Esophagus (tissue), 2 donors: ENCODE measurements at regions not wholly inside any gene's neighbourhood (a gene's known extent, or its start where the extent isn't known, plus 50 kb on each side); places are given as distances from the start of the nearest gene placed in this dataset.

Source experiments
- H3K27ac ChIP-seq, 2 donors: one replicate each; pipeline ENCODE4 v1.5.1; 2013; ENCODE audit warnings: low read depth in 2 of 2, mild to moderate bottlenecking in 2 of 2, inconsistent platforms in 1 of 2, low read length in 1 of 2, moderate library complexity in 1 of 2
- H3K27me3 ChIP-seq, 2 donors: one replicate each; pipeline ENCODE4 v1.6.1; 2013; ENCODE audit warnings: low read length in 2 of 2, control low read depth in 1 of 2, mild to moderate bottlenecking in 1 of 2; ENCODE audit not compliant: insufficient read depth in 2 of 2, control insufficient read depth in 1 of 2
- H3K36me3 ChIP-seq, 2 donors: one replicate each; pipeline ENCODE4 v1.6.1; 2013; ENCODE audit warnings: low read length in 1 of 2; ENCODE audit not compliant: control insufficient read depth in 2 of 2, insufficient read depth in 2 of 2
- H3K4me1 ChIP-seq, 2 donors: one replicate each; pipeline ENCODE4 v1.6.1; 2013; ENCODE audit warnings: low read length in 1 of 2; ENCODE audit not compliant: control insufficient read depth in 2 of 2, insufficient read depth in 2 of 2
- H3K4me3 ChIP-seq, 2 donors: one replicate each; pipeline ENCODE4 v1.5.1; 2013; ENCODE audit warnings: low read length in 2 of 2, mild to moderate bottlenecking in 2 of 2, low read depth in 1 of 2, moderate library complexity in 1 of 2
- H3K9me3 ChIP-seq, 2 donors: one replicate each; pipeline ENCODE4 v1.6.1; 2013; ENCODE audit warnings: mild to moderate bottlenecking in 2 of 2, low read depth in 1 of 2, low read length in 1 of 2, moderate library complexity in 1 of 2; ENCODE audit not compliant: control insufficient read depth in 2 of 2, insufficient read depth in 1 of 2
- WGBS, 2 donors: extraction: QIAGEN DNeasy Blood & Tissue Kit; methylation state at CpG; one replicate each; pipeline ENCODE4 v1.1.7; 2013; 5-methylcytosine and 5-hydroxymethylcytosine counted together
- donor health status: healthy with polysubstance abuse.
- donor health status: Bipolar disorder and iron deficiency.

- H3K4me3 ChIP-seq: no peak overlapping the region
- no peaks in the 10 kb centered on the region for H3K9me3 ChIP-seq
- H3K4me1 ChIP-seq: no peaks in the 10 kb centered on the region
- 63 to 64% methylated on average over 5 of the region's 5 CpGs for WGBS, 2 donors
- H3K36me3 ChIP-seq: no peaks in the 10 kb centered on the region
- no peak overlapping the region for H3K27ac ChIP-seq
- H3K27me3 ChIP-seq: no peaks in the 10 kb centered on the region
Observed at GRCh38 chr6:131418441-131418840, 154.6 kb upstream of the ARG1 start.

GRCh38 chr6:131419702-131420101 lies 153.3 kb upstream of the ARG1 start:
- no peaks in the 10 kb centered on the region for H3K9me3 ChIP-seq
- 17 to 28% methylated on average over 1 of the region's 1 CpG for WGBS, 2 donors
- H3K4me1 ChIP-seq: no peaks in the 10 kb centered on the region
- no peaks in the 10 kb centered on the region for H3K36me3 ChIP-seq
- no peak overlapping the region for H3K27ac ChIP-seq
- no peaks in the 10 kb centered on the region for H3K27me3 ChIP-seq
- no peak overlapping the region for H3K4me3 ChIP-seq

- Histone ChIP-seq H3K9me3 (no peaks in the 10 kb centered on the region), H3K27me3 (no peaks in the 10 kb centered on the region), H3K4me3 (no peak overlapping the region), H3K4me1 (no peaks in the 10 kb centered on the region), H3K27ac (no peak overlapping the region), H3K36me3 (no peaks in the 10 kb centered on the region)
Observed at GRCh38 chr6:131424016-131424415, 149.0 kb upstream of the ARG1 start.

- no peaks in the 10 kb centered on the region for H3K36me3 ChIP-seq
- H3K4me3 ChIP-seq: no peak overlapping the region
- no peaks in the 10 kb centered on the region for H3K27me3 ChIP-seq
- no peaks in the 10 kb centered on the region for H3K9me3 ChIP-seq
- H3K4me1 ChIP-seq: no peaks in the 10 kb centered on the region
- no peak overlapping the region for H3K27ac ChIP-seq
- 76% methylated on average over 4 of the region's 4 CpGs for WGBS, 2 donors
Observed at GRCh38 chr6:131424475-131424874, 148.6 kb upstream of the ARG1 start.

- no peaks in the 10 kb centered on the region for H3K27me3 ChIP-seq
- WGBS, 2 donors: 51% methylated on average over 5 of the region's 5 CpGs
Observed at GRCh38 chr6:131427434-131428058, 145.5 kb upstream of the ARG1 start.

DNA sequence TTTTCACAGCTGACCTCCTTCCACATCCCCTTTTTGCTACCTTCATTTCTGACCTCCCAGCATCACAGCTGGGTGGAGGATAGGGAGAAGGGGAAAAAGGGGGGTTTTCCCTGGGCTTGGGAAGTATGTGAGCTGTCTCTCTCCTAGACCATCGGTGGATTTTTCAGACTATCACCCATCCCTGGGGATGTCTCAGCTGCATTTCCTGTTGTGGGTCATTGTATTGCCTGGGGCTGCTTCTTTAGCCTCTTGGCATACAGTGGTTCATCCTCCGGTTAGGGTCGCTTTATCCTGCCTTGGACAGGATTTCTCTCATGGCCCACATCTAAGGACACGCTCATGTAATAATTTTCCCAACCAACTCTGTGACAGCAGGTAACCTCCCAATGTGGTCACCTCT lies 142.5 kb upstream of the ARG1 start:
- Histone ChIP-seq H3K9me3 (no peaks in the 10 kb centered on the region), H3K27me3 (no peaks in the 10 kb centered on the region), H3K27ac (no peak overlapping the region), H3K36me3 (no peaks in the 10 kb centered on the region), H3K4me1 (no peaks in the 10 kb centered on the region), H3K4me3 (no peak overlapping the region)
- 85 to 92% methylated on average over 4 of the region's 4 CpGs for WGBS, 2 donors

More at GRCh38 chr6:131427434-131428058, 145.5 kb upstream of the ARG1 start:
- Histone ChIP-seq H3K27ac (no peak overlapping the region), H3K9me3 (no peaks in the 10 kb centered on the region), H3K4me3 (no peak overlapping the region), H3K36me3 (no peaks in the 10 kb centered on the region), H3K4me1 (no peaks in the 10 kb centered on the region)

DNA sequence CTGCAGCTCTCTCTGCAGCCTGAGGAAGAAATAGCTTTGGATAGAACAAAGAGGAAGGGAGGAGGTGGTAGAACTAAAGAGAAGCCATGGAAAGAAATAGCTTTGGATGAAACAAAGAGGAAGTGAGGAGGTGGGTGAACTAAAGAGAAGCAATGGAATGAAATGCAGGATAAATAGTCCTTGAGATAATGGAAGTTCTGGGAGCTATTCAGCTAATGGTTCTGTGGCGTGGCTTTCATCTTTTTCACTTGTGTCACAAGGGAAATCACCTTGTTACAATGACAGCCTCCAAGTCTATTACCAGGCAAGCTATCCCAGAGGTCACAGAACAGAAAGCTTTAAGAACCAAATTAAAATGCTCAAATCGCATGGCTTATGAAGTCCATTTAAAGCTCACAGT lies 141.3 kb upstream of the ARG1 start:
- 91 to 92% methylated on average over 2 of the region's 2 CpGs for WGBS, 2 donors
- H3K9me3 ChIP-seq: no peaks in the 10 kb centered on the region
- H3K4me3 ChIP-seq: no peak overlapping the region
- H3K27ac ChIP-seq: no peak overlapping the region
- no peaks in the 10 kb centered on the region for H3K4me1 ChIP-seq
- H3K27me3 ChIP-seq: no peaks in the 10 kb centered on the region
- no peaks in the 10 kb centered on the region for H3K36me3 ChIP-seq

DNA sequence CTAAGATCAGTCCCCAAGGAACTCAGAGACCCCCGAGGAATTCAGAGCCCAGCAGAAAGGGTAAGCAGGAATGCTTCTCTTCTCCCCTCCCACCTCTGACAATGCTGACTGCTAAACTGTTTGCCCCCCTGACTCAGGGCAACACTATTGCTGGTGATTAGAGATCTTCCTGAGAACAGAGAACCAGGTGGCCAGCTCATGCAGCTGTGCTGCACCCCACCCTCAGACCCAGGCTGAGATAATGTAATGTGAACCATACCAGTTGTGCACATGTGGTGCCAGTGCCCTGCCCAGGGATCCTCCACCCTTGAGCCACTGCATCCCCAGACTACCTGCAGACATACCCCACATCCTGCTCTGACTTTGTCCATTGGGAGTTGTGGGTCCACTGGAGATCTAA lies 139.1 kb upstream of the ARG1 start:
- Histone ChIP-seq H3K9me3 (no peaks in the 10 kb centered on the region), H3K27ac (no peak overlapping the region), H3K36me3 (no peaks in the 10 kb centered on the region), H3K27me3 (no peaks in the 10 kb centered on the region), H3K4me1 (no peaks in the 10 kb centered on the region), H3K4me3 (no peak overlapping the region)
- 80 to 88% methylated on average over 1 of the region's 1 CpG for WGBS, 2 donors

GRCh38 chr6:131436358-131436757 lies 136.7 kb upstream of the ARG1 start:
- Histone ChIP-seq H3K36me3 (no peaks in the 10 kb centered on the region), H3K4me3 (no peak overlapping the region), H3K4me1 (no peaks in the 10 kb centered on the region), H3K27me3 (no peaks in the 10 kb centered on the region), H3K27ac (no peak overlapping the region), H3K9me3 (no peaks in the 10 kb centered on the region)
- 89 to 96% methylated on average over 1 of the region's 1 CpG for WGBS, 2 donors

GRCh38 chr6:131443014-131443413 lies 130.0 kb upstream of the ARG1 start:
- Histone ChIP-seq H3K4me1 (no peaks in the 10 kb centered on the region), H3K9me3 (no peaks in the 10 kb centered on the region), H3K27ac (no peak overlapping the region), H3K27me3 (no peaks in the 10 kb centered on the region), H3K4me3 (no peak overlapping the region), H3K36me3 (no peaks in the 10 kb centered on the region)
- WGBS, 2 donors: 88 to 97% methylated on average over 3 of the region's 3 CpGs
